RWPE2 (cell line): ENCODE measurements at regions not wholly inside any gene's neighbourhood (a gene's known extent, or its start where the extent isn't known, plus 50 kb on each side); places are given as distances from the start of the nearest gene placed in this dataset.

Experiments used
- ATAC-seq: fragments of 200-7000 bp; cut with Tn5 transposase; 3 replicates; pipeline ENCODE4 v1.9.1; 2021; ENCODE audit warnings: low read depth
- DNase-seq: peaks from one replicate; pipeline ENCODE4 v3.0.0-alpha.2; 2020; ENCODE audit warnings: low spot score
- H3K27ac ChIP-seq: fragments of 450-650 bp; 2 replicates; pipeline ENCODE4 v1.5.1; 2017; ENCODE audit warnings: mild to moderate bottlenecking; ENCODE audit not compliant: poor library complexity, severe bottlenecking
- H3K27me3 ChIP-seq: fragments of 250-450 bp; sonication (Bioruptor Pico); 2 replicates; pipeline ENCODE4 v1.5.1; 2021; ENCODE audit warnings: mild to moderate bottlenecking, moderate library complexity; ENCODE audit not compliant: insufficient read depth, poor library complexity, severe bottlenecking
- H3K36me3 ChIP-seq: fragments of 250-450 bp; sonication (Bioruptor Pico); 2 replicates; pipeline ENCODE4 v1.5.1; 2020; ENCODE audit warnings: low read depth, mild to moderate bottlenecking, moderate library complexity
- H3K4me1 ChIP-seq: fragments of 250-450 bp; sonication (Bioruptor Pico); 2 replicates; pipeline ENCODE4 v1.5.1; 2021; ENCODE audit warnings: mild to moderate bottlenecking, moderate library complexity; ENCODE audit not compliant: insufficient read depth, poor library complexity, severe bottlenecking
- H3K4me3 ChIP-seq: fragments of 250-450 bp; sonication (Bioruptor Pico); 2 replicates; pipeline ENCODE4 v1.5.1; 2021; ENCODE audit warnings: mild to moderate bottlenecking, moderate library complexity; ENCODE audit not compliant: severe bottlenecking
- H3K9me3 ChIP-seq: fragments of 250-450 bp; sonication (Bioruptor Pico); 2 replicates; pipeline ENCODE4 v1.5.1; 2021; ENCODE audit warnings: mild to moderate bottlenecking, moderate library complexity; ENCODE audit not compliant: severe bottlenecking
- CTCF ChIP-seq: fragments of 450-650 bp; IDR thresholded peaks from one replicate; pipeline ENCODE4 v1.5.1; 2017; ENCODE audit warnings: mild to moderate bottlenecking, moderate library complexity; ENCODE audit not compliant: poor library complexity, severe bottlenecking

- no peaks in the 10 kb centered on the region for H3K27me3 ChIP-seq
- TF ChIP-seq CTCF = no peak
- ATAC-seq = peak; percentile 46
Observed at GRCh38 chr18:41128126-41128525, 826.9 kb upstream of the PIK3C3 start.

GRCh38 chr18:41126541-41127235 lies 828.3 kb upstream of the PIK3C3 start:
- DNase-seq = no peak

More at GRCh38 chr18:41128126-41128525, 826.9 kb upstream of the PIK3C3 start:
- H3K4me3 ChIP-seq = no peak overlapping the region
- no peaks in the 10 kb centered on the region for H3K9me3 ChIP-seq
- H3K4me1 ChIP-seq = peaks cover 28% of the 10 kb centered on the region
- no peak for DNase-seq
- H3K36me3 ChIP-seq = no peaks in the 10 kb centered on the region
- peak overlapping the region; percentile 89 for H3K27ac ChIP-seq

GRCh38 chr18:41121116-41121826 lies 833.8 kb upstream of the PIK3C3 start:
- TF ChIP-seq CTCF = no peak
- no peak for DNase-seq
- peaks cover 20% of the 10 kb centered on the region for H3K4me1 ChIP-seq
- no peaks in the 10 kb centered on the region for H3K9me3 ChIP-seq
- peak; percentile 81 for ATAC-seq
- no peaks in the 10 kb centered on the region for H3K36me3 ChIP-seq
- H3K27ac ChIP-seq = peak overlapping the region; percentile 42
- H3K27me3 ChIP-seq = no peaks in the 10 kb centered on the region
- H3K4me3 ChIP-seq = no peak overlapping the region

More at GRCh38 chr18:41126541-41127235, 828.3 kb upstream of the PIK3C3 start:
- peak; percentile 89 for ATAC-seq
- Histone ChIP-seq H3K36me3 (no peaks in the 10 kb centered on the region), H3K4me3 (no peak overlapping the region), H3K4me1 (peaks cover 29% of the 10 kb centered on the region), H3K27ac (peak overlapping the region; percentile 89), H3K9me3 (no peaks in the 10 kb centered on the region), H3K27me3 (no peaks in the 10 kb centered on the region)
- no peak for TF ChIP-seq CTCF

GRCh38 chr18:41119031-41119430 lies 836.0 kb upstream of the PIK3C3 start:
- TF ChIP-seq CTCF = no peak
- no peak overlapping the region for H3K4me3 ChIP-seq
- no peaks in the 10 kb centered on the region for H3K27me3 ChIP-seq
- H3K36me3 ChIP-seq = no peaks in the 10 kb centered on the region
- H3K9me3 ChIP-seq = no peaks in the 10 kb centered on the region
- H3K27ac ChIP-seq = no peak overlapping the region
- ATAC-seq (no peak), DNase-seq (no peak)
- H3K4me1 ChIP-seq = peaks cover 20% of the 10 kb centered on the region
